HG02943 (cell line): ENCODE measurements at regions not wholly inside any gene's neighbourhood (a gene's known extent, or its start where the extent isn't known, plus 50 kb on each side); places are given as distances from the start of the nearest gene placed in this dataset.
"Not testable (repeated sequence)": the region's sequence is repeated elsewhere in the genome, so short reads cannot be mapped to it uniquely, and the experiment has no call there.

ENCODE experiments used
- ATAC-seq: cut with Tn5 transposase; IDR thresholded peaks from one replicate; pipeline ENCODE4 v1.9.1; 2021; ENCODE audit warnings: mild to moderate bottlenecking, low read depth, moderate library complexity; ENCODE audit not compliant: unreplicated experiment

DNA sequence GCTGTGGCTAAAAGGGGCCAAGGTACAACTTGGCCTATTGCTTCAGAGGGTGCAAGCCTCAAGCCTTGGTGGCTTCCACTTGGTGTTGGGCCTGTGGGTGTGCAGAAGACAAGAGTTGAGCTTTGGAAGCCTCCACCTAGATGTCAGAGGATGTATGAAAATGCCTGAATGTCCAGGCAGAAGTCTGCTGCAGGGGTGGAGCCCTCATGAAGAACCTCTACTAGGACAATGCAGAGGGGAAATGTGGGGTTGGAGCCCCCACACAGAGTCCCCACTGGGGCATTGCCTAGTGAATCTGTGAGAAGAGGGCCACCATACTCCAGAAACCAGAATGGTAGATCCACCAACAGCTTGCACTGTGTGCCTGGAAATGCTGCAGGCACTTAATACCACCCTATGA, 332.1 kb upstream of the SASH1 start:
- not testable (repeated sequence) for ATAC-seq

DNA sequence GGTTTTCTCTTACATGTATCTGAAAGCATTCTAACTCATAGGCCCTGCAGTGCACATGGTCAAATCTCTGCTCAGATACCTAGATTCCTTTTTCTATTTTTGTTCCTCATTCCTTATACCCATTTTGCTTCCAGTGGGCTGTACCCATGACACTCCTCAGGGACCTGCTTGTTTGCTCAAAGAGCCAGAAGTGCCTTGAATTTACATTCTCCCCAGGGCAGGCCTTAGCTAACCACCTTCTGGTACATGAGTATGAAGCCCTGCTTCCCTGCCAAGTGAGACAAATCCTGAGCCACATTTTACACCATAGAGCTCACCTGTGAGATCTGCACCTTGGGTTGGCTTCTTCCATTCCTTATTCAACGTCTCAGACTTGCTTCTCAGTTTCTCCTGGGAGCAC, 326.6 kb upstream of the SASH1 start:
- no peak for ATAC-seq

DNA sequence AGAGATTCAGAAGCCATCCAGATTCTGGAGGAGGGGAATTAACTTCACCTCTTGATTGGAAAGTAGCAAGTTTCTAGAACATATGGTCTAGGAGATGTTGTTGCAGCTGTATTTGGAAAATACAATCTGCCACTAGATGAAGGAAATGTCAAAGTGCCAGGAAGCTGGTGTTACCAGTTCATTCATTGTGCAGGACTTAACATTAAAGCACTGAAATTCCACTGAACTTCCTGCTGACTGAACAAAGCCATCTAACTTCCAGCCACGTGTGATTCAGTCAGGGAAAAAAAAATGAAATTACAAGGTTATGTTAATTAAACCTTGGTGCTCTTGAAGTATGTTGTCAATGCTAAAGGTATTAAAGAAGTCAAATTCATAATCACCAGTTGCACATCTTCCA, 321.5 kb upstream of the SASH1 start:
- ATAC-seq: no peak

DNA sequence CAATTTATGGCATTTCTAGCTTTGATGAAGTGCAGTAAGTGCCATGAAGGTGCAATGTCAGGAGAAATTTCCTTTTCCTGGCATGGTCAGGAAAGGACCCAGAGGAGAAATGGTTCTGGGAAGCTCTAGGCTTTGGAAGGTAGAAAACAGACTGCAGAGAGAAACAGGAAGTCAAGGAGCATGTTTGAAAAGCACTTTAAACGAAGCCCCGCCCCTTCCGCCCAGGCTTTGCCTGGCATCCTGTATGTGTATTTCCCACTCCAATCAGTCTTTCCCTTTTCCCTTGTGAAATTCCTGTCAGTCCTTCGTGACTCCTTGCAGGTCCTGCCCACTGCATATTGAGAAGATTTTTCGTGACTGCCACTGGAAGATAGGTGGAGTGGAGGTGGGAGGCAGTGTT, 320.9 kb upstream of the SASH1 start:
- no peak for ATAC-seq

DNA sequence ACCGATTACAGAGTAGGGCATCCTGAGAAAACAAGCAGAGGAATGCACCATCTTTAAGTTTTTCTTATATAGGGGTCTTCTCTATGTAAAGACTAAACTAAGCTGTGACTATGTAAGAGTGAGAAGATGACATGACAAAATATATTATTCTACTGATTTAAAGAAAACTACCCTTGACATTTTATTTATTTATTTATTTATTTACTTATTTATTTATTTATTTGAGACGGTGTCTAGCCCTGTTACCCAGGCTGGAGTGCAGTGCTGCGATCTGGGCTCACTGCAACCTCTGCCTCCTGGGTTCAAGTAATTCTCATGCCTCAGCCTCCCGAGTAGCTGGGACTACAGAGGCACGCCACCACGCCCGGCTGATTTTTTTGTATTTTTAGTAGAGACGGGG, 320.4 kb upstream of the SASH1 start:
- ATAC-seq: not testable (repeated sequence)

DNA sequence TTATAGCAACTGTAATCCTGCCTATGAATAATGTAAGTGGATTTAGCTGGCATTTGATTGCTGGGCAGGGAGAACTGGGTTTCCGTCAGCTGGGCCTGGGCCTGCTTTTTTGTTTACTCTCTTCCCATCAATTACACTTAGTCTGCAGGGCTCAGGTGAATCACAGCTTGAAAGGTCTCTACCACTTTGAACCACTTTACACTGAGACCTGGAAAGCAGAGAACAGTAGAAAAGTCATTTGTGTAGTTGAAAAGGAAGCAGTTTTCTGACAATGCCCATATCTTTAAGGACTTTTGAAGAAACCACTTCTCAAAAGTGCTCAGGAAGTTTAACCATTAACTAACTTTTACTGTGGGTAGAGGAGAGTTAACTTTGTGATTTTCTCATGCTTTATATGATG, 315.4 kb upstream of the SASH1 start:
- ATAC-seq: no peak

DNA sequence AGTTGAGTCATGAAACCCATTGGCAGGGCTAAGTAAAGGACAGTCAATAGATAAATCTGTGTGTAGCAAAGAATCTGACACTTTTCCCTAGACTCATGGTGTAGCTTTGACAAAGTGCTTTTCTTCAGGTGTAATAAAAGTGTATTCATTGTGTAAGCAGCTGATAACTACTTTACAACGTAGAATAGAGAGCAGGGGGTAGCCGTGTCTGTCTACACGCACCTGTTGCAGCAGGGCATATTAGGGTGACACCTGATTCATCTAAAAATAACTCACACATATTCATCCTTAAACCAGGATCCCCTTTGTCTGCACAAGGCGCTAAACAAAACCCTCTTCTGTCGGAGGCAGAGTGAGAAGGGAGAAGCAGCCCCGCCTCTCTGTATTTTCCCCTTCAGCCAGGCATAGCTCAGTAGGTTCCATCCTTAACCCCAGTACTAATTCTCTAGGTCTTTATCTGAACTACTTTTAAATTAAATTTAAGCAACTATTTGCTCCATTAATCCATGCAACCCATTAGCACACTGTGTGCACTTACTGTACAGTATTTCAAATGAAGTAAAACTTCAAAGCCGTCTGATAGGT, 306.7 kb upstream of the SASH1 start:
- no peak for ATAC-seq

DNA sequence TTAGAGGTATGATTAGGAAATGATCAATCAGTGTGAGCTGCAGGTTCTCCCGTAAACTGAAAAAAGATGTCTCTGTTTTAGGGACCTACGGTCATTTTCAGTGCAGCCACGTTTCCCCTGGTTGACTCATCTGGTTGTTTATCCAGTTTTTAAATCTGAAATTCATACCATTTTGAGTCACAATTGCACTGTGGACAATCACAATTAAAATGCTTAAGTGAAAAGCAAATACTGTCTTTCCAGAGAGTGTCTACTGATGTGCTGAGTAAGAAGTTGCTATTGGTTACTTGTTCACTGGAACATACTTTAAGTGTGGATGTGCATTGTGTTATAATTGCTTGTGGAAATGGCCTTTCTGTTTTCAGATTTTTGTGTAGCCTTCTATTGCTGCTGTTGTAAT, 305.1 kb upstream of the SASH1 start:
- ATAC-seq: no peak

DNA sequence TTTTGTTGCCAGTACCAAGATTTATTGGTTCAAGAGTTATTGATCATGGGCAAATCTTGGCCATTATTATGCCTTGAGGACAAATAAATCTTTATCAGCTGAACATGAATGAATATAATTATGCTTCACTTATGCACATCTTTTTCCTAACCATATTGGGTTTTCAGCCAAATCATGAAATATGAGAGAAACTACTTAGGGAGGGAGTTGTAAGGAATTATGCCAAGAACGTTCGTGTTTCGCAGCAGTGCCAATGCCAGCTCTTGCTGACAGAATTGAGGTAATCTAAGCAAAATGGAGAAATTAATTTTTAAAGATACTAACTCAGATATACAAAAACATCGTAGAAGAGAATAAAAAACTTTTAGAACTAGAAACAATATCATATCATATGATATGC, 301.1 kb upstream of the SASH1 start:
- ATAC-seq: no peak

DNA sequence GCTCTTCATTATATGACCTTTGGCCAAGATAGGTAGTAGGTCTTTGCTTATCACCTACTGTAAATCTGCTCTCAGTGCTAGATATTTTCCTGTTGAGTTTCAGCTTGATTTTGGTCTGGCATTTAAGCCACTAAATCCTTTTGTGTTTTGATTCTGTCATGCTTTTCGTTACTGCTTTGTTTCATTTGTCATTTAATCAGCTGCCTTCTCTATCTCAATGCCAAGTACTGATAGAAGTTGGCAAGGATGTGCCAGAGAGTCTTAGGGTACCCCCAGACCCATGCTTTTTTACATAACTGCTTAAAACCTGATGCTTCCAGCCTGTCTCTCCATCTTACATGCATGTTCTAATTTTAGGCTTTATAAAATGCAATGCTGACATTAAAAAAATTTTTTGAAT, 300.1 kb upstream of the SASH1 start:
- ATAC-seq: no peak

DNA sequence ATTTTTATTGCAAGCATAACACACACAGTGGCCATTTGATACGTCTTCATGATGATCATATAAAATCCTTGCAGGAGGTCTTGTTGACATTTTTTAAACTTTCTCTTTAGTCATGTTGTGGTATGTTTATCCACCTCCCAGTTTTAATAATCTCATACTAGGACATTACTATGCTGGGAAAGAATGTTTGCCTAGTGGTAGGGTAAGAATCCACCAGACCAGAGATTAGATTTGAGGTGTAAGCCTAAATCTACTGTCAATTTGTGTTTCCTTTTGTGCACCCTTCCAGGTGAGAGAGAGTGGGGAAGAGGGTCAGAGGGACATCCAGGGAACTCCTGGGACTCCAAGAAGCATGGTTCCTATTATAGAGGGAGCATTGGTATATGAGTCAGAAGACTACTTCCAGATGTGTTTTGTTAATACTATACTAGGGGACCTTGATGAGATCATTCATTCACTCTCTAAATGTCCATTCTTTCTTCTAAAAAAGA, 298.3 kb upstream of the SASH1 start:
- ATAC-seq: no peak

DNA sequence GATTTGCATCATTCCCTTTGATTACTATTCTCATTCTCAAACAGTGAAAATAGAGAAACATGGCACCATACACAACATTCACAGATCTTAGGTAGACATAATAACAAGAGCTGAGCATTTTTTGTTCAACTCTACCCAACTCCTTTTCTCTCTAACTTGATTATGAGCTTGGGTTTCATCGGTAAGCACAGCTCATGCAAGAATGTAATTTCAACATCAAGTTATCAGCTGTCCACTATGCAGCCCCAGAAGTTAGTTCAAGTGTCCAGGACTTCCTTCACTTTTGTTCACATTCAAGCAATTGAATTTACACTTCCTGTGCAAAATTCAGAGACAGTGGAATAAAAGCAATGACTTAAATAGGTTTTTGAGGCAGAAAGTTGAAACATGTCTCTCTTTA, 297.7 kb upstream of the SASH1 start:
- no peak for ATAC-seq

DNA sequence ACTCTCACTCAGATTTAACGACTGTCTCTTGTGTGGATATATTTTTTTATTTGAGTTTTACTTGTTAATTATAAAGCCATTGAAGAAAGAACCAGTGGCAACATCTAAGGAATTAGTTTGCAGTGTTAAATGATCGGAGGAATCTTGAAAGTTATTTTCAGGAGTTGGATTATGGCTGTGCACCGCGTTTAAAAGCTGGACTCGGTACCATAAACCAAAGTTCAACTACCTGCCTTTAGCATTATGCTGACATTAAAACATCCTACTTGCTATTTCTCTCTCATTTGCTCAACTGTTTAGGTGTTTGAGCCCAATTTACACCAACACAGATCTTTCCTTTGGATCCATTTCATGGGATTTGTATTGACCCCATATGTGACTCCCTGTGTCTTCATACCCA, 289.4 kb upstream of the SASH1 start:
- no peak for ATAC-seq

DNA sequence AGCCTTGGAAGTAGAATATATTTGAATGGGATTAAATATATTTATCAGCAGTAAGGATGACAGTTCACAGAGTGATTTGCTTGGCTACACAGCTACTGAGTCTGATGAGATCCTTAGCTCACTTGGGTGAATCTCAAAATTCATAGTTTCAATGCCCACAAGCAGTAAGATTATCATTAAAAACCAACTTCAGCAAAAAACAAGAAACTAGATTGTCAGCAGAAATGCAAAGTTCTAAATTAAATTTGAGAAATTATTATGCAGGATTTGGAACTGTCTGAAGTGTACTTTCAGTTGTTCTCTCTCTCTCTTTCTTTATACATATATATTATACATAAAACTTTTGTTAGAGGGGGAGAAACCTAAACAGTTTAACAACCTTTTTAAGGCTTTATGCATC, 288.8 kb upstream of the SASH1 start:
- no peak for ATAC-seq

DNA sequence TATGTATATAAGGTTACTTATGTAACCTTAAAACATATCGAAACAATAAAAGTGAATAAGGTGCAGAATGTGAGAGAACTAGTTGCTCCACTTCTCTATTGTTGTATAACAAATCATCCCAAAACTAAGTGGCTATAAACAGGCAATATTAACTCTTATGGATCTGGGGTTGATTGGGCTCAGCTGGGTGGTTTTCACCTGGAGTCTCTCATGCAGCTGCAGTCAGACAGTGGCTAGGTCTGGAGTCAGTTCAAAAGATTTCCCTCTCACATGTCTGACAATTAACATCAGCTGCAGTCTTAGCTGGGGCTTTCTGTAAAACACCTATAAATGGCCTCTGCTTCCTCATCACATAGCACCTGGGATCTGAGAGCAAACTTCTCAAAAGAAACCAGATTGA, 288.4 kb upstream of the SASH1 start:
- ATAC-seq: no peak

DNA sequence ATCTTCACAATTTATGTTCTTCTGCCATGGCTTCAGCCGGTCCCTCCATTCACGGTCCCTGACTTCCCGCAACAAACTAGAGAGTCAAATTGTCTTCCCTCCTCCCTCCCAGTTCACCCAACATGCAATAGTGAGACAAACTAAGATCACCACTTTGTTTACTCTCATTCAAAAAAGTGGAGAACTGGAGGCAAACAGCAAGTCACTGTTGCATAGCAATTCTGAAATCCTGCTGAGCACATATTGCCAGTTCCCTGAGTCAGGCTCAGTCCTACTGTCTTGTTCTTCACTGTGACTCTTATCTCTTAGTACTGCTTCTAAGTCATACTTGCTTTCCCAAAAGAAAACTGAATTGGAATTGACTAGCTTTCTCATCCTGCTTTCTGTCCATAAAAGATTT, 287.2 kb upstream of the SASH1 start:
- ATAC-seq: no peak

DNA sequence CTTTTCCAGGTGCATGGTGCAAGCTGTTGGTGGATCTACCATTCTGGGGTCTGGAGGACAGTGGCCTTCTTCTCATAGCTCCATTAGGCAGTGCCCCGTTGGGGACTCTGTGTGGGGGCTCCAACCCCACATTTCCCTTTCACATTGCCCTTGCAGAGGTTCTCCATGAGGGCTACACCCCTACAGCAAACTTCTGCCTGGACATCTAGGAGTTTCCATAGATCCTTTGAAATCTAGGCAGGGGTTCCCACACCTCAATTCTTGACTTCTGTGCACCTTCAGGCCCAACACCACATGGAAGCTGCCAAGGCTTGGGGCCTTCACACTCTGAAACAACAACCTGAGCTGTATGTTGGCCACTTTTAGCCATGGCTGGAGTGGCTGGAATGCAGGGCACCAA, 282.8 kb upstream of the SASH1 start:
- no peak for ATAC-seq

DNA sequence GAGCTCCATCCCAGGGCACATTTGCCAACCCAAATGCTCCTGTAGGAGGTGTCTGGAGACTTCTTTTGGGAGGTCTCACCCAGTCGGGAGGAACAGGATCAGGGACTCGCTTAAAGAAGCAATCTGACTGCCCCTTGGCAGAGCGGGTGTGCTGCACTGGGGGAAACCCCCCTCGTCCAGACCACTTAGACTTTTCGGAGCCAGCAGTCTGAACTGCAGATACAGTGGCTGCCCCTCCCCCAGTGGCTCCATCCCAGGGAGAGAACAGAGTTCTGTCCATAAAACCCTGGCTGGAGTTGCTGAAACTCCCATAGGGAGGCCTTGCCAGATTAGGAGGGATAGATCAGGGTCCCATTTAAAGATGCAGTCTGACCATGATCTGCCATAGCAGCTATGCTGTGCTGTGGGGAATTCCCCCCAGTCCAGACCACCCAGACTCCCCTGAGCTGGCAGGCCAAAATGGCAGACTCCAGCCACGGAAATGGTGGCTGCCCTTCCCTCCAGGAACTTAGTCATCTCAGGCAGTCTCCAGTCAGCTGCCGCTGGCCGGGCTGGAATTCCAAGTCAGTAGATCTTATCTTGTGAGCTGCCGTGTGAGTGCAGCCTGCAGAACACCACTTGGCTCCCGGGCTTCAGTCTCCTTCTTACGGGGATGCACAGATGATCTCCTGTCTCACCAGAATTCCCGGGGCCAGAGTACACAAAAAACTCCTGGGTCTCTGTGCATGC, 278.1 kb upstream of the SASH1 start:
- ATAC-seq: no peak

DNA sequence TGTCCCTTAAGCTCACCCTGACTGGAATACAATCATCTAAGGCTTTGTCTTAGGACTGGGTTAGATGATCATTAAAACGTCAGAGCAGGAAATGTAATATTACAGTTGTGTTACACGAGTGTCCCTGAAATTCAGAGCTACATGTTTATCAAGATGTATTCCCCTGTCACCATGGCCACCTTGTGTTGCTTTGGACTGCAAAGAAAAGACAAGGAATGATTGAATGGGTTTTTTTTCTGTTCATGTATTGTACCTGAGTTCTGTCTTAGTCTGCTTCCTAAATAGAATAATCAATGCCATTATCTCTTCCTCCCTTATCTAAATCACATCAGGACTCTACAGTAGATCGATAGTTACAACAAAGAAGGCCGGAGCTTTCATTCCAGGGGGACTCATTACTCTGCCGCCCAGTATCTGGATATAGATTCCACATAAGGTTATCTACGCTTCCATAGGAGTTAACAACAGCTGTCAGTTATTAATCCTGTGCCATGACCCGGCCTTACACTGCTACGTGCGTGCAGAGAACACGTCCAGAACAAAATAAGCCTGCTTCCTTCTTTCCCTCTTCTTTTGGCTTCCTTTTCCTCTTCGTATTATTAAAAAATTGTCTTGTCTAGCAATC, 274.1 kb upstream of the SASH1 start:
- no peak for ATAC-seq

DNA sequence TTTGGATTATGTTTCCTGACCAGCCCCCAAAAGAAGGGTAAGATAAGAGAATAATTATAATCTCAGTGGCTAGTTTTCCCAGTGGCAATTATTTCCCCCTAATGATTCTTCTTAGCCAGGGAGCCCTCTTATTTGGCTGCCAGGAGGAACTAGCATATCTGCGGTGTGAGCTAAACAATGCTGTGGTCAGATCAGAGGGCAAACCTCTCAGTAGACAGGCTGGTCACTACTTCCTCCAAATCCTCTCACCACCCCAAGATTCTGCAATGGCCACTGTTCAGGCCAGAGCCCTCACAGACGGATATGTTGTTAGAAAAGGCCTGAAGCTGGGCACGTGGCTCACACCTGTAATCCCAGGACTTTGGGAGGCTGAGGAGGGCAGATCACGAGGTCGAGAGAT, 273.4 kb upstream of the SASH1 start:
- no peak for ATAC-seq

DNA sequence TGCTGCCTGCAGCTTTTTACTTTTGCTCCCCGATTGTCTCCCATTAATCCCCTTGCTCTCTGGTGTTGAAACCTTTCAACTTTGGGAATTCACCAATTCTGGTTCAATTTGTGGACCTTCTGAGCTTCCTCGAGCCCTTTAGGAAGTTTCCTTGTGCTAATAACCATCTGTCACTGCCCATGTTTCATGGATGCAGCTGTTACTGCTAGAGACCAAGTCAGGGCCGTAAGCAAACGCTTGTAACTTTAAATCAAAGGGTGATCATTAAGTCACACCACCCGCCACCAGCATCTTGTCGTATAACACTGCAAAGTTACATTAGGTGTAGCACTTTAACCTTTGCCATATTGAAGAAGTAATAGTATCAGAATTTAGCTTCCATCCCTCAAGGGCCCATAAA, 268.3 kb upstream of the SASH1 start:
- ATAC-seq: no peak

DNA sequence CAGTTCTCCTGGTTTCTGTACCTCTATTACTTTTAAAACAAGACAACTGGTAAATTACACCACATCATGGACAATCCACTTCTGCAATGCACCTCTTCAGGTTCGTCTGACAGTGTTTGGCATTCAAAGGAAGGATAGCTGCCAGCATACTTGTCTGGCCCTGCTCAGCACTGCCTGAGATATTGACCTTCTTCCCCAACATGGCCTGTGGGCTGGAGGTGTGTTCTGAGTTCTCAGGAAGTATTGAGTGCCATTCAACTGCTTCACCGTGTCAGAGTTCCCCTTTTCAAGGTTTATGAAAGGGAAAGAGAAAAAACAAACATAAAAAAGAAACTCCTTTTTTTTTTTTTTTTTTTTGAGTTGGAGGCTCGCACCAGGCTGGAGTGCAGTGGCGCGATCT, 267.9 kb upstream of the SASH1 start:
- ATAC-seq: no peak
